HS-27A (cell line): ENCODE measurements at regions not wholly inside any gene's neighbourhood (a gene's known extent, or its start where the extent isn't known, plus 50 kb on each side); places are given as distances from the start of the nearest gene placed in this dataset.

ENCODE experiments used
- DNase-seq: peaks from one replicate; pipeline ENCODE4 v3.0.0-alpha.2; 2012; ENCODE audit warnings: low read depth, missing footprints

DNA sequence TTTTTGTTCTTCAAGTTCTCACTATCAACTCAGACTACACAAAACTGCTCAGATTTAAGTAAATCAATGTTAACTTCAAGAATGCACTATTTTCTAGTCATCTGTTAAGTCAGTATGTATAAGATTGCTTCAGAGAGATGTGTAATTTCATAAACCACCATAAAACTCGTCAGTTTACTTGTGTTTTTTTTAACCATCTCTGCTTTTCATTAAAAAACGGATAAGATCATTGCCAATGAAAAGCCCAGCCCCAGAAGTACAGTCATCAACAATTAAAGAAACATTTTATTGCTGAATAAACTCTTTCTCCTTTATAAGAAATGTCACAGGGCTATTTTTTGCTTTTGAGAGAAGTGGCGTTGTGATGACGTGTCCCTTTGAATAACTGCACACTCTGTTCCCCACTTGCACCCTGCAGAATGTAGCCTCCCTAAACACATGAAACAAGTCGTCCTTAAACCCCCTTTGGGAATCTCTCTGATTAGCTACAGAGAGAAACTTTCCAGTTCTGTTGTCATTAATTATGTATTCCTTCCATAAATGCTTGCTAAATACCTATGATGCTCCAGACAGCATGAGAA is 202.7 kb upstream of the FOXD3 start:
- no peak for DNase-seq

DNA sequence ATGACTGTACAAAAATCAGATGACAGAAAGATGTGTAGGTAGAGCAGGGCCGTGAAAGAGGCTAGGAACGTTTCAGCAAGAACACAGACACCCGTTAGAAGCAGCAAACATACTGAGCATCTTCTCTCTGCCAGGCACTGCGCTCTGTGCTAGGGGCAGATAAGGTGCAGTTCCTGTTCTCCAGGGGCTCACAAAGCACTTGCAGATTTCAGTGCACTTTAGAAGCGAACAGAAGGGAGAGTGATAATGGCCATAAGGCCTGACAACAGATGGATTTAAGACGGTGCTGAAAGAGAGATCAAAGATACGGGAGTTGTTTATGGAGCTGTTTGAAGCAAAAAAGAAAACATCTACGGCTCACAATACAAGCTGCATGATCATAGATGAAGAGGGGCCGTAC is 200.3 kb upstream of the FOXD3 start:
- no peak for DNase-seq

DNA sequence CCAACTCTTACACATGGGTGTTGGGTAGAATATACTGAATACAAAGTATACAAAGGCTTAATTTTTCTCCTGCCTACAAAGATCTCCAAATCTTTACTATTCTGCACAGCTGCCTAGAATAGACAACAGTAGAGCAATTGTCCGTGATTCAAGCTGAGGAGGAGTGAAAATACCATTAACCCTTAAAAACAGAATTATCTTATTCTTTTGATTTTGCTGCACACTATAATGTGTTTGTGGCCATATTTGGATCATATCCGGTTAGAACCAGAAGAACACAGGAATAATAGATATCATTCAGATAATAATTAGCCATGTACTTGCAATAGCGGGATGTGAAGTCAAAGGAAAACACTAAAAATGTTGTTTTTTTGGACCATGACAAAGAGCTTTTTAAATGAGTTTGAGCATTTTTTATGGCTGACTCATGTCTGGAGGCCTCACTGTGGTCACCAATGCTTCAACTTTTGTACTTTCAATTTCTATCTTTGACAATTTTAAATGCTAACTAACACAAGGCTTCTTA is 197.6 kb upstream of the FOXD3 start:
- peak; percentile 47 for DNase-seq

DNA sequence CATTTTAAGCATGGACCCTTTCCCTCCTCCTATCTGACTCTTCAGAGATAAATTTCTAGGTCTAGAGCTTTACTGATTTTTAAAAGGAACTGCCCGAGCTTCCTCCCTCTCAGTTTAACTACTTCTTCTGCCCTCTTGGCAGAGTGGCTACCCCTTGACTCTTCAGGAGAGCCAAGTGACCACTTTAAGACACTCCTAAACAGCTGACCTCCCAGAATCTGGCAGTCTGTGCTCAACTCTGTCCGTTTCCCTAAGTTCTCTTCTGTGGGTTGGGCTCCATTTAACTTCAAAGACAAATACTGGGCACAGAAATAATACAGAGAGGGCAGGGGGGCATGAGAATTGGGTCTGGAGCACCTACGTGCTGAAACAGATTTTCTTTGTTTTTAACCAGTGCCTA is 196.3 kb upstream of the FOXD3 start:
- DNase-seq: no peak

DNA sequence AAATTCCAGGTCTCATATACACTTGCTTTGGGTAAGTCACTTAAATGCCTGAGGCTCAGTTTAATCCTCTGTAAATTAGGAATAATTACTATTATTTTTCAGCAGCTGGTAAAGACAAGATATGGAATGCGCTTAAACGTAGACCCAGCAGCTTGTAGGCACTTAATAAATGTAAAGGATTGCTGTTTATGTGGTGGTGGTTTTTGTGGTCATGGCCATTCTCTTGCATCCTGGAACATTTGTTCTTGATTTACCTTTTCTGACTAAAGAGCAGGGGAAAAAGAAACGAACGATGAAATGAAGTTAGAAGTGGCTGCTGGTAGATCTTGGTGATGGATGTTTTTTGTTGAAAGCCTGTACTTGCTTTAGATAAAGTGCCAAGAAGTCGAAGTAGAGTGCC is 195.0 kb upstream of the FOXD3 start:
- no peak for DNase-seq

DNA sequence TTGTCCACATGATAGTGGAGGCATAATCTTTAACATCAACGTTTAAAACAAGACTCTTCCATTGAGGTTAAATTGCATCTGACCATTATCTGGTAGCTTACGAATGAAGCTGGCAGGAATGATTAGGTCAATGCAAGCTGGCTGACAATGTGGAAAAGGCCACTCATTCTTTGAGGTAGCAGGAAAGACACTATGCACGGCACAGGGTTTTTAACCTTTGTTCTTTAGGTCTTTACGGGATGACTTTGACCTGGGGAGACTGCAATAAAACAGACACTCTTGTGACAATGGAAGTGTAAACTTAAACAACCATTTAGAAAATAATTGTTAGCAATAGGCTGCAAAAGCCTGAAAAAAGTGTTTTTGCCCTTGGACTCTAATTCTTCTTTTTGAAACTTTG is 193.8 kb upstream of the FOXD3 start:
- DNase-seq: no peak

DNA sequence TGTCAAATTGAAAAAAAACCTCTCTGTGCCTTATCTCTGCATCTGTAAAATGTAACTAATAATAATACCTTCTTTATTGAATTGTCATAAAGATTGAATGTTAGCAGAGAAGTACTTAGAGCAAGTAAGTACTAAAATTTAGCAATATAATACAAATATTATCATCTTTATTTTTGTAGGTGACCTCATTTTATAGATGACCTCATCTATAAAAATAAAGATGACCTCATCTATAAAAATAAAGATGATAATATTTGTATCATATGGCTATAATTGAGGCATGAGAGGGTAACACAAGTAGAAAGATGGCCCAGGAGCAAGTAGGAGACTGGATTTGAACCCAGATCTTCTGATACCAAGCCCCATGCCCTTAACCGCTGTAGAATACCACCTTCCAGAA is 193.2 kb upstream of the FOXD3 start:
- DNase-seq: no peak

DNA sequence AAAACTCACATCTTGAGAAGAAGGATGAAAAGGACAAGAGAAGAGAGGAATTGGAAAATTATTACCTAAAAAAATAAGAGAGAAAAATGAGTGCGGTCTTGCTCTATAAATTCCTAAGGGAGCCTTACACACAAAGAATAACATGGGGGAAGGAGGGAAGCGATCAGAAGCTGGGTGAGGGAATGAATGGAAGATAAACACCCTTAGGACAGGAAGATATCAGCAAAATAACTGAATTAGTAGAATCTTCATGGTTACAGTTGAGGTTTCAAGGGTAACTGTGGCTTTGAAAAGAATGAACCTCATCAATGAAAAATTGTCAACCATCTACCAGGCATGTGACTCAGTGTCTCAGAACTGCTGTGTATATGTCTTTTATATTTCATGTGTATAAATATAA is 192.5 kb upstream of the FOXD3 start:
- DNase-seq: no peak

DNA sequence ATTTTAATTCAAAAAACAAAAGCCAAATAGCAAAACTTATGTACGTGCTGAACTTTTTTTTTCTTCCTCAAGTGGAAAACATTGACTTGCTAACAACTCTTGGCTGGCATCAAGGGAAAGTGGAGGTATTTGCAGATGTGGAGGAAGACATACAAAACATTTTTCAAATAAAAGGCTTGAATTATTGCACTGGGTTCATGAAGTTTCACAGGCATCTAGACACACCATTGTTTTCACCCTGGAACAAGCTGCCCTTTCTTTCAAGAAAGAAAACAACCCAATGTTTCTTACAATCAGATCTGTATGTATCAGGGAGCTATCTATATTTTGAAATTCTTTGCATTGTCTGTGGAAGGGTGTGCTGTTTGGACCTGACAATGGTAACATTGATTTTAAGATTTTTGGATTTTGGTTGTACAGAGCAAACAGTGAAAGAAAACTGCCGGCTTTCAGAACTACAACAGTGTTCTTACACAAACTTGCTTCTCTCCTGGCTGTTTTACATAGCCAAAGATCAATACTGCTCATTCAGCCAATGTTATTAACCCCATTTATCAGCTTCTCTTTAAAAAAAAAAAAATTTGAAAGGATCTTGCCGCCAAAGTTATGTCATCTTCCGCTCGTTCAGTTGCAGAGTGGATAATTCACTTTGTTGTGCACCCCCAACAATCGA is 187.7 kb upstream of the FOXD3 start:
- no peak for DNase-seq

DNA sequence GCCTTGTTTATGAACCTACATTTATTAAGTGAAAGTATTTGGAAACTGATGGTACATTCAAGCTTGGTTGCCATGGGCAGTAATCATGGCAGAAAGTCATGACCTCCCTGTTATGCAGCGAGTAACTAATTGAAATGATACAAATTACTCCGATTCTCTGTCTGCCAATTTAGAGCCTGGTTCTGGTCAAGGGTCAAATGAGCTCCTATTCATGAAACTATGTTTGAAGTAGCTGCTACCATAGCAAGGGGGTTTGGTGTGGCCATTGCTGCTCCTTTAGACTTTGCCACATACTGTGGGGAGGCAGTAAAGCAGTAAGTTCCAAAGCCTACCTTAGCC is 187.2 kb upstream of the FOXD3 start:
- DNase-seq: no peak

DNA sequence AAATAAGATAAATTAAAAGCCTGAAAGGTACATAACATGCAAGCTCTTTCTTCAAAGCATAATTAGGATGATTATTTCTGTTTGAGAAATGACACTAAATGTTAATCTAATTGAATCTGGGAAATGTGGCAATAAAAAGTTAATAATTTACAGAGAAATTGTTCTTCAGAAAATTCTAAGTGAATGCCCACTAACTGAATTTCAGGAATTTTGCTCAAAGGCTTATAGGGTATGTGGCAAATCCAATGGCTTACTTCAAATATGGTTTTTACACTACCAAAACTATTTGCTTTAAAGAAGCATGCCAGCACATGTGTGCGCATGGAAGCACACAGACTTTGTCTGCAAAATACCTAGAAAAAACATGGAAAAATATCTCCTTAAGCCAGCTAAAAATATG is 186.6 kb upstream of the FOXD3 start:
- no peak for DNase-seq

DNA sequence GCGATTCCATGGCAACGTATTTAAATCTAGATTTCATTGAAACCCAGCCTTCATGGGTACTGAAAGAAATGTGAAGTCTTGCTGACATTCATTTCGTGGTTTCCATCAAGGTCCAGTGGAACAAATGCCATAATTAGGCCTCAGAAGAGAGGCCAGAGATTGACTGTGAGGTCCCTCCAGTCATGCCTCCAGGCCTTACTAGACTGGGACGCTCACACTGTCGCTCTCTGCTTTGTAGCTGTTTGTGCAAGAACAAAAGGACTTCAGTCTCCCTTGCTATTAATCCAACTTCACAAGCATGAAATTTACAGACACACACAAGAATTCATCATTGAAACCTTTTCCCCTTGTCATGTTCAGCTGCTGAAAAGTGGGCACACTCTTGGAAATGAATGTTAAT is 180.4 kb upstream of the FOXD3 start:
- no peak for DNase-seq

DNA sequence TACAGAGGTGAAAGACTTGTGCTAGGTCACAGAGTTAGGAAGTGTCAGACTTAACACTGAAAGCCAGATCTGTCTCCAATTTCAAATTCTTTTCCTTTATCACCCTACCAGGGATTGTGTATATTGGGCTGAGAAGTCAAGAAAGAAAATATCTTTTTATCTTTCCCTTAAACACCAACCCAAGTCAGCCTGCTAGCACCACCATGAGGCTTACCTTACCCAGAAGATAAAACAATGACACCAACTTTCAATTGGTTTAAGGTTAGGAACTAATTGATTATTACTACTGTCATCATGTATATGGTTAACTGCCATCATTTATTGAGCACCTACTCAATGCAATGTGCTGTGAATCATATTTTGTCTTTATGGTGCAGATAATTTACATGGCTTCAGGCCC is 178.9 kb upstream of the FOXD3 start:
- no peak for DNase-seq

DNA sequence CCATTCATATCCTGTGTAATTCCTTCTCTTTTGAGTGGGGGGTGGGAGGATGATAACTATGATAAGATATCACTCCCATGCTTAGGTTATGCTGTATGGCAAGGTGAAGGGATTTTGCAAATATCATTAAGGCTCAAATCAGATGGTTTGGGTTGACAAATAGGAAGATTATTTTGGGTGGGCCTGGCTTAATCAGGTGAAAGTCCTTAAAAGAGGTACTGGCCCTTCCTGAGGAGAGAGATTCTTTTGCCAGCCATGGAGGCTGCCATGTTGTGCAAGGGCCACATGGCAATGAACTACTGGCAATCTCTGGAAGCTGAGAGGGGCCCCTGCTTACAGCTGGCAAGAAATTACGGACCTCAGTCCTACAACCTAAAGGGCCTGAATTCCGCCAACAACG is 174.6 kb upstream of the FOXD3 start:
- DNase-seq: no peak

DNA sequence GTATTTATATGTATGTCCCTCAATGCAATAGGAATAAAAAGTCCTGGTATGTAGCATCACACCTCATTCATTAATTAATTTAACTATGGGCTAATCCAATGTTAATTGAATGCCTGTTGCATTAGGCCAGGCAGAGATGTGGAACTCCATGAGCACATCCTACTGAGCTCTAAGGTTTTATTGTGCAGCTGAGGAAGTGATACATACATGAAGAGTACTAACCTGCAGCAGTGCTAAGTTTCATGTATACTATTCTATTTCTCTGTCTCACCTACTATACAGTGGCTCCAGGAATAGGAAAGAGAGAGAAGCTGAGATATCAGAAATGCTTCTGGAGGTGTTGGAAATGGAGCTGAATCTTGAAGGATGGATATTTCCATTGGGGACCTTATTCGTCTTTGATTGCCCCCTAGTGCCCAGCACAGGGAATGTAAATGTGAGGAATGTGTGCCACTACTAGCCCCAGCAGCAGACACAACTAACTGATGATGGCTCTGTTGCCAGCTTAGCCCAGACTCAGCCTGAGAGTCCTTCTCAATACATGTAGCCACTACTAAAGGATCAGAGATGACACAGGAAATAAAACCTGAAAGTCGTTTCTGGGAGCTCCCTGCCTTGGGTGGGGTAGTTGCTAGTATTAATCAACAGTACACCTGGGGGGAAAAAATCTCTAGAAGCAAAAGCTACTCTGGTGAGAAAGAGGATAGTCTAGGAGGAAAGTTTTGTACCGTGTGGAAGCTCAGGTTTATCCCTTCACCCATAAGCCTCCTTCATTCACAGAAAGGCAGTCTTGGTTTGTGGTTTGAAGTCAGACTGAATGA is 173.3 kb upstream of the FOXD3 start:
- DNase-seq: no peak

DNA sequence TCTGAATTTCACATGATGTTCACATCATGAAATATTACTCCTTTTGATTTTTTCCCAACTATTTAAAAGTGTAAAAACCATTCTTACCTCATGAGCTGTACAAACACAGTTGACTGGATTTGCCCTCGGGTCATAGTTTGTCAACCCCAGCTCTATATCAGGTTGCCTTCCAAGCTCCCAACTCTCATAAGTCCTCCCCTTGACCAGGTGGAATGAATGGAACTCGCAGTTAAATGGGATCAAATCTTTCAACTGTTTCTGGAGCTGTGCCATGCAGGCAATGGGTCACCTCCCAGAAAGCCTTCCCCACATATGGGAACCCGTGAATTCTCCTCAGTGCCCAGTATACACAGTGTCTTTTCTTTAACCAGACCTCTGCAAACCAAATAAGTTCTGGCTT is 169.8 kb upstream of the FOXD3 start:
- DNase-seq: no peak

DNA sequence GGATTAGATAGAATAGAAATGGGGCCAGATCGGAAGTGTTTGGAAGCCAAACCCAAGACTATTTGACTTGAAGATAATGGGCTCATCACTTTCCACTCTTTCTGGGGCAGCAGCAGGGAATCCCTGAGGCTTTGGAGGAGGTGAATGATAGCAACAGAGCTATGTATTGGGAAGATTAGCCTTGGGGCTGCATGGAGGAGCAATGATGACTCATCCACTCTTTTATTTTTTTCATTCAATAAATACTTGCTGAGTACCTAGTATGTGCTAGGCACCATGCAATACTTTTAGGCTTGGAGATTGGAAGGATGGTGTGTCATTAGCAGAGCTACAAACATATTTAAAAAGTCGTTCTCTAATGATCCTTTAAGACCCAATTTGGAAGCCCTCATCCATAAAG is 166.9 kb upstream of the FOXD3 start:
- no peak for DNase-seq

DNA sequence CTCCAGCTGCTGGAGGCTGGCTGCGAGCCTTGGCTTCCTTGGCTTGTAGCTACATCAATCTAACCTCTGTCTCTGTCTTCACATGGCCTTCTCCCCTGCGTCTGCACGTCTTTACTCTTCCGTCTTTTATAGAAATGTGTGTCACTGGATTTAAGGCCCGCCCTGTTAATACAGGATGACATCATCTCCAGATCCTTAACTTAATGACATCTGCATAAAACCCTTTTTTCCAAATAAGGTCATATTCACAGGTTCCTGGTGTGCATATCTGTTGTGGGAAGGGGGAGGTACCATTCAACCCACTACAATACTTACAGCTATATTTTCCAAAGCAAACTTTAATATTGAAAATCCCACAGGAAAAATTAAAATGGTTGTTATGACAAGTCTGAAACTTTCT is 165.3 kb upstream of the FOXD3 start:
- DNase-seq: no peak

DNA sequence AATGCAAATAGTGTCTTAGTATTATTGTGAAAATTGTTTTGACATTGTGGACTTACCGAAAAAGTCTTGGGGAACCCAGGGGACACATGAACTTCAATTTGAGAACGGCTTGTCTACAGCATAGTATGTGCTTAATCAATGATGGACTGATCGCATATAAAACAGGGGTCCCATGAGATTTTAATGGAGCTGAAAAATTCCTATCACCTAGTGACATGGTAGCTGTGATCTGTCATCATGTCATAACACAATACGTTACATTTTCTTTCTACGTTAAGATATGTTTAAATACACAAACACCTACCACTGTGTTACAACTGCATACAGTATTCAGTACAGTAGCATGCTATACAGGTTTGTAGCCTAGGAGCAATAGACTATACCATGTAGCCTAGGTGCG is 153.3 kb upstream of the FOXD3 start:
- DNase-seq: no peak

DNA sequence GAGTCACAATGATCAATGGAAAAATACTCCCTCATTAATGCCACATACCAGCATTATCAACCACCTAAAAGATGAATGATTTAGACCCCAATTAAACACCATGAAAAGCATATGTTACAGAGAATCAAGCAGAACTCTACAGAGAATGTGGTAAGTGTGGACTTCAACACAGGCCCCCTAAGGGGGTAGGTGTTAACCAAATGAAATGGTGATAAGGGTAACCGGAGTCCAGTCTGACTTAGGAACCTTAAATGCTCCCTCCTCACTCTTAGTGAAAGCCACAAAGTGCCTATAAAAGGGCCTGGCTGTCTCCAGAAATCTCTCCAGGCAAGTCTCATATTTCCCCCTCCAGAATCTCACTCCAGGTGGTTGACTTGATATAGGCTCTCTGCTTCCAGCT is 149.2 kb upstream of the FOXD3 start:
- DNase-seq: no peak

DNA sequence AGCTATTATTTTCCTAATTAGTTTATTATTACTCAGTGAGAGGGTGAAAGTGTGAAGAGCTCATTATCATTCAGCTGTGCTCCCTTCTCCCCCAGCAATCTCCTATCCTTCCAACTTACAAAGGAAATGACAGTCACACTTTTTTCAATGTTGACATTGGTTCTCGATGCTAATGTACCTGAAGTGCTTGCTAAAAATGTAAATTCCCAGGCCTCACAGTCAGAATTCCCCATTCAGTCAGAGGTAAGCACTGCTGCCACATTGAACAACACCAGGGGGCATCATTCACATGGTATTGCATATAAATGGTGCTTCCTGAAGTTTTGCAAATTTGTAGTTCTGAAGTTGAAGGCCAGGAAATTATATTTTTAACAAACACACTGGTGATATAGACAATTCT is 132.7 kb upstream of the FOXD3 start:
- no peak for DNase-seq

DNA sequence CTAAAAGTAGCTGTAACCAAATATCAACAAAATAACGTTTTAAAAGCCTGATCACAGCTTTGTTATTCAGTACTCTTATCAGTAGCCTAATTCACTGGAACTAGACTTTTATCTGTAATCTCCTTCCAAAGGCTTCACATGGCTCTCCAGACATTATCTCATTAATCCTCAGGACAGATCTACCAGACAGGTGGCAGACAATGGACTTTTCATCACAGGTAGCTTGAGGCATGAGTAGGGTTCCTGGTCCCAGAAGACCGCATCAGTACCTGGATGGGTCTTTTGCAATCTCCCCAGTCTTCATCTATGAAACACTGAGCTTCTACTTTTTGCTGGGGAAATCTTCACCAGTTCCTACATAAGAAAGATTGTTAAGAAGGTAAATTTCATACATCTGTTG is 132.2 kb upstream of the FOXD3 start:
- no peak for DNase-seq

DNA sequence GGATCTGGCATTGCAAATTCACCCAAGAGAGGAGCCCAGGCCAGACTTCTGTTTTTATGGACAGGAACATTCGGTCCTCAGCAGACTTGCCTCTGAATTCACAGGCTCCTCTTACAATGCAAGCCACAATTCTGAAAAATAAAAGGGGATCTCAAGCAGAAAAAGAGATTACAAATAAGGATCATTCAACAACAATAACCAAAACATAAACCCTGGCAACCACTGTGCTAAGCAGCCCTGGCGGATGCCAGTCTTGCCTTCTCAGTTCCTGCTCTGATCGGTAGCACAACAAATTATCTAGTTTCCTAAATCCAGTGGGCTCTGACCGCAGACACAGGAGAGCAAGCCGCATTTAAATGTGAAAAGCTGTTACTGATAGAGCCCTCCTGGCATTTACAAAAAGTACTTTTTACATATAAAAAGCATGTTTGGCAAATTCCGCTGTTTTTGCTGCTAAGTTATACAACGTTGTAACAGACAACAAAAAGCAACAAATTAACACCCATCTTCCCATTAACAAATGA is 123.4 kb upstream of the FOXD3 start:
- no peak for DNase-seq
